Progenitor cell of endocrine pancreas (in vitro differentiated cells): ENCODE measurements at regions not wholly inside any gene's neighbourhood (a gene's known extent, or its start where the extent isn't known, plus 50 kb on each side); places are given as distances from the start of the nearest gene placed in this dataset.

Source experiments
- DNase-seq: peaks from one replicate; pipeline ENCODE4 v3.0.0; 2021; ENCODE audit warnings: low spot score; ENCODE audit not compliant: unreplicated experiment
- H3K27ac Mint-ChIP-seq: 2 replicates; pipeline ENCODE4 v1.8.0; 2021; ENCODE audit warnings: mild to moderate bottlenecking, moderate library complexity, mixed read lengths
- H3K27me3 Mint-ChIP-seq: 2 replicates; pipeline ENCODE4 v1.8.0; 2021; ENCODE audit warnings: mixed read lengths
- H3K36me3 Mint-ChIP-seq: 2 replicates; pipeline ENCODE4 v1.8.0; 2022; ENCODE audit warnings: mixed read lengths; ENCODE audit not compliant: insufficient read depth
- H3K4me1 Mint-ChIP-seq: 2 replicates; pipeline ENCODE4 v1.8.0; 2021; ENCODE audit warnings: low read depth, mixed read lengths
- H3K4me3 Mint-ChIP-seq: 2 replicates; pipeline ENCODE4 v1.8.0; 2021; ENCODE audit warnings: low read depth, mild to moderate bottlenecking, moderate library complexity, mixed read lengths
- H3K9me3 Mint-ChIP-seq: 2 replicates; pipeline ENCODE4 v1.8.0; 2021; ENCODE audit warnings: low read depth, mixed read lengths
- TF ChIP-seq, protein P1 (sequence below): fragments of 200-600 bp; sonication (generic); IDR thresholded peaks from one replicate; pipeline ENCODE4 v1.5.0; 2021; ENCODE audit warnings: antibody characterized with exemption, mild to moderate bottlenecking; ENCODE audit not compliant: unreplicated experiment

DNA sequence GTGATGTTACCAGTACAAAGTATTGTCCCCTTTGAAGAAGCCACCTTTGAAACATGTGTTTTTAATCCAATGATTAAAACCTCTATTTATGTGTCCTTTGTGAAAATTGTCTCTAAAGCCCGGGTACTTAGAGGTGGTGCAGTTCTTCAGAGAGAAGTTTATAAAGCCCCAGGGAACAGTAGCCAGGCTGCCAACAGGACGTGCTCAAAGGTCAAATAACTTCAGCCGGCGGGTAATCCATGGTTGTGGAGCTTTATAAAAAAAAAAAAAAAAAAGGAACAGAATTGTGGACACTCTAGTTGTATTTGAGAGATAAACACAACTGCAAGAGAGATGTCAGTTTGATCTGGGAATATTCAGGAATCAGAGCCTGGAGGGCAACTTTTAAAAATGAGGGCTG is 57.9 kb upstream of the CTNND2 start:
- Mint-ChIP-seq H3K4me1 (peaks cover 3% of the 10 kb centered on the region), H3K27me3 (no peaks in the 10 kb centered on the region), H3K36me3 (no peaks in the 10 kb centered on the region), H3K4me3 (no peak overlapping the region), H3K9me3 (no peaks in the 10 kb centered on the region), H3K27ac (no peak overlapping the region)
- no peak for DNase-seq
- TF ChIP-seq, protein P1, sequence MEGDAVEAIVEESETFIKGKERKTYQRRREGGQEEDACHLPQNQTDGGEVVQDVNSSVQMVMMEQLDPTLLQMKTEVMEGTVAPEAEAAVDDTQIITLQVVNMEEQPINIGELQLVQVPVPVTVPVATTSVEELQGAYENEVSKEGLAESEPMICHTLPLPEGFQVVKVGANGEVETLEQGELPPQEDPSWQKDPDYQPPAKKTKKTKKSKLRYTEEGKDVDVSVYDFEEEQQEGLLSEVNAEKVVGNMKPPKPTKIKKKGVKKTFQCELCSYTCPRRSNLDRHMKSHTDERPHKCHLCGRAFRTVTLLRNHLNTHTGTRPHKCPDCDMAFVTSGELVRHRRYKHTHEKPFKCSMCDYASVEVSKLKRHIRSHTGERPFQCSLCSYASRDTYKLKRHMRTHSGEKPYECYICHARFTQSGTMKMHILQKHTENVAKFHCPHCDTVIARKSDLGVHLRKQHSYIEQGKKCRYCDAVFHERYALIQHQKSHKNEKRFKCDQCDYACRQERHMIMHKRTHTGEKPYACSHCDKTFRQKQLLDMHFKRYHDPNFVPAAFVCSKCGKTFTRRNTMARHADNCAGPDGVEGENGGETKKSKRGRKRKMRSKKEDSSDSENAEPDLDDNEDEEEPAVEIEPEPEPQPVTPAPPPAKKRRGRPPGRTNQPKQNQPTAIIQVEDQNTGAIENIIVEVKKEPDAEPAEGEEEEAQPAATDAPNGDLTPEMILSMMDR, result no peak

DNA sequence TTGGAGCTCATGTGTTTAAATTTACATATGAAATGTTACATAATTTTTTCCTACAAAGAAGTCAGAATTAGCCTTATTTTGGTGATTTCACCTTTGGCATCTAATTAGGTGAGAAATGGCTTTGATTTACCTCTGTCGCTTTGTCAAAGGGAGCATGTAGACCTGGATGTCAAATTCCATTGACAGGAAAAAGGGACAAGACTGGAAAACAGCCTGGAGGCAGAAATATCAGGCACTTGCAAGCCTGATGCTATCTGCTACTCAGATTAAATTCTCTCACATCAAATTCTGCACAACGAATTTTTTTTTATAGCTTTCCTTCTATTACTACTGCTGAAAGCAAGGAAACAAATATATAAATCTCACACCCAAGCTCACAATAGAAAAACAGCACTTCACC is 54.1 kb upstream of the CTNND2 start:
- H3K4me3 Mint-ChIP-seq, result no peak overlapping the region
- H3K4me1 Mint-ChIP-seq, result peaks cover 3% of the 10 kb centered on the region
- H3K27me3 Mint-ChIP-seq, result no peaks in the 10 kb centered on the region
- no peaks in the 10 kb centered on the region for H3K36me3 Mint-ChIP-seq
- TF ChIP-seq, protein P1, result no peak
- no peak for DNase-seq
- H3K27ac Mint-ChIP-seq, result no peak overlapping the region
- no peaks in the 10 kb centered on the region for H3K9me3 Mint-ChIP-seq

DNA sequence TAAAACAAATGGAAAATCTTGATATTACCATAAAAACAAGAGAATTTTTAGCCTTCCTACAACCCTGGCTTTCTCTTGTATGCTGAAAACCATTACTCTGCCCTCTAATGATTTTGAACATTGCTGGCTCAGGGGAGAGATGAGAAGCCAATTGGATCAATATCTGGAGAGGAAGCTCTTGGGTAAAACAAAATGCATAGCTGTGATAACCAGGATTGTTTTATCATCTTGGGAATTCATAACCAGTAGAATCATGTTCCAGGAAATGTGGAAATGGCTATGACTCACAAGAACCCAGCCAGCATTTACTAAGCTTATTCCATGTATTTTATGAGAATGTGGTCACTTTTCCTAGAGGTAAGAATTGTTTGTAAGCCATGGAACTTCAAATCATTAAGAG is 51.1 kb upstream of the CTNND2 start:
- Mint-ChIP-seq H3K9me3 (no peaks in the 10 kb centered on the region), H3K36me3 (no peaks in the 10 kb centered on the region), H3K27me3 (no peaks in the 10 kb centered on the region), H3K4me1 (no peaks in the 10 kb centered on the region), H3K27ac (no peak overlapping the region), H3K4me3 (no peak overlapping the region)
- DNase-seq, result no peak
- TF ChIP-seq, protein P1, result no peak
